ENCODE measurements at regions not wholly inside any gene's neighbourhood (a gene's known extent, or its start where the extent isn't known, plus 50 kb on each side); places are given as distances from the start of the nearest gene placed in this dataset.

- no peaks in the 10 kb centered on the region for H3K4me1 Mint-ChIP-seq
- ChIA-PET POLR2A (no interaction called here), CTCF (interaction anchor here (0.6 kb wide), 2 partner anchors 22 to 176 kb away, joined by 3 to 4 read pairs; no protein-coding TSS in a partner anchor)
Observed at GRCh38 chr10:44478876-44479705, 94.2 kb upstream of the CXCL12 start.

GRCh38 chr10:44492678-44493077, 107.8 kb upstream of the CXCL12 start:
- ChIA-PET CTCF (interaction anchor here (1.0 kb wide), 1 partner anchor 106 kb away, joined by 3 read pairs; no protein-coding TSS in a partner anchor), POLR2A (no interaction called here)
- peaks cover 5% of the 10 kb centered on the region; the same call in 1 of the 2 replicates for H3K36me3 Mint-ChIP-seq
- no peak for ATAC-seq
- no peak overlapping the region for H3K4me3 Mint-ChIP-seq
- peaks cover 19% of the 10 kb centered on the region for H3K9me3 Mint-ChIP-seq
- H3K4me1 Mint-ChIP-seq = no peaks in the 10 kb centered on the region
- H3K27me3 Mint-ChIP-seq (ENCODE audit: low read depth) = peaks cover 3% of the 10 kb centered on the region
- DNase-seq (ENCODE audit: low spot score) = no peak
- no peak overlapping the region for H3K27ac Mint-ChIP-seq
- TF ChIP-seq IRF1 (CRISPR knock-in tag; IDR thresholded peaks at IDR 0.05) = no peak
- no peak for TF ChIP-seq CREB1 (CRISPR knock-in tag; IDR thresholded peaks at IDR 0.05)
- no peak for TF ChIP-seq HMGA2 (CRISPR knock-in tag; IDR thresholded peaks at IDR 0.05)
- TF ChIP-seq ATF3 (CRISPR knock-in tag; conservative IDR thresholded peaks at IDR 0.05) = no peak
- TF ChIP-seq FOXJ3 (CRISPR knock-in tag; IDR thresholded peaks at IDR 0.05; ENCODE audit: borderline replicate concordance) = no peak
- no peak for TF ChIP-seq GRHL2 (CRISPR knock-in tag; IDR thresholded peaks at IDR 0.05; ENCODE audit: insufficient replicate concordance, severe bottlenecking)
- no peak for TF ChIP-seq SMAD4 (CRISPR knock-in tag; IDR thresholded peaks at IDR 0.05)
- no peak for TF ChIP-seq FOXP1 (CRISPR knock-in tag; IDR thresholded peaks at IDR 0.05; ENCODE audit: borderline replicate concordance)
- no peak for TF ChIP-seq ZNF138 (CRISPR knock-in tag; conservative IDR thresholded peaks at IDR 0.05)
- no peak for TF ChIP-seq MXD4 (CRISPR knock-in tag; IDR thresholded peaks at IDR 0.05; ENCODE audit: borderline replicate concordance)
- TF ChIP-seq PREB (CRISPR knock-in tag; IDR thresholded peaks at IDR 0.05; ENCODE audit: borderline replicate concordance) = no peak
- no peak for TF ChIP-seq ZNF219 (CRISPR knock-in tag; IDR thresholded peaks at IDR 0.05; ENCODE audit: borderline replicate concordance)
- no peak for TF ChIP-seq SP1 (CRISPR knock-in tag; conservative IDR thresholded peaks at IDR 0.05)
- no peak for TF ChIP-seq OVOL2 (CRISPR knock-in tag; IDR thresholded peaks at IDR 0.05; ENCODE audit: borderline replicate concordance)
- no peak for TF ChIP-seq IRF2 (CRISPR knock-in tag; IDR thresholded peaks at IDR 0.05; ENCODE audit: borderline replicate concordance, low read depth)

More at GRCh38 chr10:44478876-44479705, 94.2 kb upstream of the CXCL12 start:
- ATAC-seq (no peak), DNase-seq (ENCODE audit: low spot score) (no peak)
- H3K27ac Mint-ChIP-seq = no peak overlapping the region
- H3K27me3 Mint-ChIP-seq (ENCODE audit: low read depth) = peaks cover 4% of the 10 kb centered on the region
- H3K36me3 Mint-ChIP-seq = peaks cover 4% of the 10 kb centered on the region
- peaks cover 17% of the 10 kb centered on the region for H3K9me3 Mint-ChIP-seq
- no peak overlapping the region for H3K4me3 Mint-ChIP-seq
- no peak for TF ChIP-seq HMGXB4 (CRISPR knock-in tag; IDR thresholded peaks at IDR 0.05)
- TF ChIP-seq ZSCAN18 (CRISPR knock-in tag; IDR thresholded peaks at IDR 0.05) = no peak
- no peak for TF ChIP-seq AR (CRISPR knock-in tag; IDR thresholded peaks at IDR 0.05)
